OCI-LY3 (cell line): ENCODE measurements at regions not wholly inside any gene's neighbourhood (a gene's known extent, or its start where the extent isn't known, plus 50 kb on each side); places are given as distances from the start of the nearest gene placed in this dataset.

ENCODE experiments used
- EZH2phosphoT487 ChIP-seq: fragments of 200-600 bp; shearing (Covaris generic); IDR thresholded peaks from 2 replicates; pipeline ENCODE4 v1.6.1; 2018; ENCODE audit warnings: antibody characterized with exemption, mixed run types, low read depth
- TF ChIP-seq, protein P1 (sequence below): fragments of 200-600, 300-600 bp; sonication (generic); IDR thresholded peaks from 2 replicates; pipeline ENCODE4 v1.5.1; 2014; ENCODE audit warnings: antibody characterized with exemption, low read length, low read depth

DNA sequence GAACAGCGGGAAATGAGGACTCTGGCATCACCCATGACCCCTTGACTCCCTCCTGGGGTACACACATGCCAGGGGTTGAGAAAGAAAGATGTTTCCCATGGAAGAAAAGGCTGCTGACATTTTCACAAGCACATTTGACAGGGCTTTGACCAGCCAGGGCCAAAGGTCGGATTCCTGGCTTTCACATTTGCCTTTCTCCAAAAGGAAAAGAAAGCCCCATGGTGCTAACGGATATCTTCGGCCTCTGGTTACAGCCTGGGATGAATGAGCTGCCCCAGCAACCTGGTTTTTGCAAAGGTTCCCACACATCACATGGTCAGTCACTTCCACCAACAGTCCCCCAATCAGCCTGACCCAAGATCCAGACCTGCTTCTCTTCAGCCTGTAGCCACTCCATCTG is 478.2 kb upstream of the CDH11 start:
- TF ChIP-seq, protein P1, sequence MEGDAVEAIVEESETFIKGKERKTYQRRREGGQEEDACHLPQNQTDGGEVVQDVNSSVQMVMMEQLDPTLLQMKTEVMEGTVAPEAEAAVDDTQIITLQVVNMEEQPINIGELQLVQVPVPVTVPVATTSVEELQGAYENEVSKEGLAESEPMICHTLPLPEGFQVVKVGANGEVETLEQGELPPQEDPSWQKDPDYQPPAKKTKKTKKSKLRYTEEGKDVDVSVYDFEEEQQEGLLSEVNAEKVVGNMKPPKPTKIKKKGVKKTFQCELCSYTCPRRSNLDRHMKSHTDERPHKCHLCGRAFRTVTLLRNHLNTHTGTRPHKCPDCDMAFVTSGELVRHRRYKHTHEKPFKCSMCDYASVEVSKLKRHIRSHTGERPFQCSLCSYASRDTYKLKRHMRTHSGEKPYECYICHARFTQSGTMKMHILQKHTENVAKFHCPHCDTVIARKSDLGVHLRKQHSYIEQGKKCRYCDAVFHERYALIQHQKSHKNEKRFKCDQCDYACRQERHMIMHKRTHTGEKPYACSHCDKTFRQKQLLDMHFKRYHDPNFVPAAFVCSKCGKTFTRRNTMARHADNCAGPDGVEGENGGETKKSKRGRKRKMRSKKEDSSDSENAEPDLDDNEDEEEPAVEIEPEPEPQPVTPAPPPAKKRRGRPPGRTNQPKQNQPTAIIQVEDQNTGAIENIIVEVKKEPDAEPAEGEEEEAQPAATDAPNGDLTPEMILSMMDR = no peak
- TF ChIP-seq EZH2phosphoT487 = no peak
